A172 (cell line): ENCODE measurements at regions not wholly inside any gene's neighbourhood (a gene's known extent, or its start where the extent isn't known, plus 50 kb on each side); places are given as distances from the start of the nearest gene placed in this dataset.
"Not testable (repeated sequence)": the region's sequence is repeated elsewhere in the genome, so short reads cannot be mapped to it uniquely, and the experiment has no call there.

ENCODE experiments used
- DNase-seq: peaks from one replicate; pipeline ENCODE4 v3.0.0-alpha.2; 2015; ENCODE audit warnings: low spot score

DNA sequence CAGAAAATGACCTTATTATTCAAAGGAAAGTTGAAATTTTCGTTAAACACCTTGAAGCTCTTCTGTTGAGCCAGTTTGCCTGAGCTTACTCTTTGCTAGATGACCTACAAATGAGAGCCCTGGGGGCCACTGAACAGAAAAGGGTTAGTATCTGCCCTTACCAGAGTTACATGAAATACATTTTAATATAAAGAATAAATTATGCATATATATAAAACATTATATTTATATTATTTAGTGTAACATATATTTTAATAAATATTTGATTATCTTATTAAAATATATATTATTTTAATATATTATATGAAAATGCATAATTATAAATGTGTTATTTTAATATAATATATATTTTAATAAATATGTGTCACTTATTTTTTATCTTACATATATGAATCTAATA lies 628.4 kb upstream of the TPK1 start:
- no peak for DNase-seq

DNA sequence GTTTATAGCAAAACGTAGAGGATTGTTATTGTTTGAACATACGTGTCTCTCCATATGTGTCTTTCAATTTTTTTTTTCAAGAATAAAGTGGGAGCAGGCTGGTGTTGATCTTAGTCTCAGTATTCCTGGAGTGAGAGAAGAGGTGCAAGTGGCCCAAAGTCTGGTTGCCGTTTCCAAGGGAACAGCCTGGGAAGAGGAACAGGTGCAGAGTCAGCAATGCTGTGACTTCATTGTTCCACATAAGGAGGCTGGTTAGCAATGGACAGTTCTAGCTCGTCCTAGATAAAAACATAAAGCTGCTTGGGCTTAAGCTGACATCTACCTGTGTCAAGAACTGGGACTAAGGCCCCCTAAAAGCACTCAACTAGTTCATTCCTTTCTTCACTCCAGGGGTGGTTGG lies 626.6 kb upstream of the TPK1 start:
- DNase-seq: no peak

DNA sequence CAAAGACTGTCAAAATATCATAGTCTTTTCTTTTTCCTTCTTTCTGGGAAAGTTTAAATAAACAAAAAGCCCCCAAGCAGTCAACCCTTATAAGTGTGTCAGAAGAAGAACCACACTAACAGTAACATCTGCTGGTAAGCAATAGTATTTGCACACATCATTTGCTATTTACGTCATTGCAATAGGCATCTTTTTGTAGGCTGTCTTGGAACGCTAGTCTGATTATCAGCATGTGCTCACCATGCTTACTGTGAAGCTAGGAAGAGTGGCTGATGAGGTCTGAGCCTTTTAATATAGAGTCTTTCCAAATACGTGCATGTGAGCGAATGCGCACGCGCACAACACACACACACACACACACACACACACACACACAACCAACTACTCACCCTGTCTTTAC lies 599.0 kb upstream of the TPK1 start:
- DNase-seq: no peak

DNA sequence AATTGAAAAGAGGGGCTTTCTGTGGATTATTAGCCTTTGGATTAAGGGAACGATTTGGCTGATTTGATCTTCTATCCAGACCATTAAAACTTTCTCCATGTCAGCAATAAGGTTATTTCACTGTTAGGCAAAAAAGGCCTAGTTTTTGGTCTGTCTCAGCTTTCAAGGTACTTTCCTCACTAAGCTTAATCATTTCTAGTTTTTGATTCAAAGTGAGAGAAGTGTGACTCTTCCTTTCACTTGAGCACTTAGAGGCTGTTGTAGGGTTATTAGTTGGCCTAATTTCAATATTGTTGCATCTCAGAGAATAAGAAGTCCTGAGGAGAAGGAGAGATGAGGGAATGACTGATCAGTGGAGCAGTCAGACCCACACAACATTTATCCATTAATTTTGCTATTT lies 596.0 kb upstream of the TPK1 start:
- DNase-seq: no peak

DNA sequence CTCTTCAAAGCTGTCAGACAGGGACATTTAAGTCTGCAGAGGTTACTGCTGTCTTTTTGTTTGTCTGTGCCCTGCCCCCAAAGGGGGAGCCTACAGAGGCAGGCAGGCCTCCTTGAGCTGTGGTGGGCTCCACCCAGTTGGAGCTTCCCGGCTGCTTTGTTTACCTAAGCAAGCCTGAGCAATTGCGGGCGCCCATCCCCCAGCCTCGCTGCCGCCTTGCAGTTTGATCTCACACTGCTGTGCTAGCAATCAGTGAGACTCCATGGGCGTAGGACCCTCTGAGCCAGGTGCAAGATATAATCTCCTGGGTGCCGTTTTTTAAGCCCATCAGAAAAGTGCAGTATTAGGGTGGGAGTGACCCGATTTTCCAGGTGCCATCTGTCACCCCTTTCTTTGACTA lies 582.6 kb upstream of the TPK1 start:
- DNase-seq: not testable (repeated sequence)

DNA sequence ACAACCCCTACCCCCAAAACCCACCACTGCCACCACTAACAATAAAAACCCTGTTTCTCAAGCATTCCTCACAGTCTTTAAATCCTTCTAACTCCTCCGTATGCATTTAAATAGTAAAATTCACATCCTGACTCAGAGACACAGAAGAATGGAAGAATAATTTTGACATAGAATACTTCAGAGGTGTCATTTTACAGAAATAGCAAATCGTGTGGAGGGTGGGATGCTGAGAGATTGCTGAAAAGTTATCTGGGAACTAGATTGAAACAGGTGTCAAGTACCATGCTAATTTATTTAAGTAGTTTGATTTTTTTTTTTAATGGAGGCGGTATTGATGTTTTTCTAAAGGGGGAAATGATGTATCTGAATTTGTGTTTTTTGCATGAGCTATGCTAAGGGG lies 575.2 kb upstream of the TPK1 start:
- DNase-seq: no peak

DNA sequence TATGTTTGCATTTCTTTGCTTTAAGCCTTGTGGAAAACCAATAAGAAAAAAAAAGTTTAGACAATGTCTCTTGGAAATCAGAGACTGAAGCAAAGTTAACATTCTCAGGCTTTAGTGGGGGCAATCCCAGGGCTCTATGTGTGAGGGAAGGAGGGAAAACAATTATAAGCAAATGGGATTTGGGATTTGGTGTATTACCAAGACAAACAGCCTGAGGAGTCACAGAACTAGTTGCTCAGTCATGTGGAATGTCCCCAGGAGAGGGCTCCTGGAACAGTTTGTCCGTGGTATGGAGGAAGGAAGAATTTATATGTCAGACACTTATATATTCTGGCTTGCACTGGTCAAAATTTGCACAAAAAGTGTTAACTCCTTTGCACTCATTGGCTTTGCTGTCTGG lies 562.9 kb upstream of the TPK1 start:
- peak; percentile 40 for DNase-seq

DNA sequence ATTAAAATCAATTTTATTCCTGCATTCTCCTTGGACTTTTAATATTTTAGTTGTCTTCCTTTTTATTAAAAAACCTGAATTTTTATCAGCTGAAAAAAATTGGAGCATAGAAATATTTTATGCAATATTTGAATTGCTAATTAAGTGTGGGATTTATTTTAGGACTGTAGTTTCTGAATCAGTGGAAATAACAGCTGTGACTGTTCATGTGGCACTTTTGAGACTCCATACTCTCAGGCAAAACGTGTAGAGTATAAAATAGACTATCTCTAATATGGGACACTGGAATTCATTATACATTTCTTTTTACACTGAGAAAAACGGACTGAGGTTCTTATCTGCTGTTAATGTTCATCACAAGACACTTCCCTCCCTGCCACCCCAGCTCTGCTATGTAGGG lies 558.3 kb upstream of the TPK1 start:
- DNase-seq: no peak

DNA sequence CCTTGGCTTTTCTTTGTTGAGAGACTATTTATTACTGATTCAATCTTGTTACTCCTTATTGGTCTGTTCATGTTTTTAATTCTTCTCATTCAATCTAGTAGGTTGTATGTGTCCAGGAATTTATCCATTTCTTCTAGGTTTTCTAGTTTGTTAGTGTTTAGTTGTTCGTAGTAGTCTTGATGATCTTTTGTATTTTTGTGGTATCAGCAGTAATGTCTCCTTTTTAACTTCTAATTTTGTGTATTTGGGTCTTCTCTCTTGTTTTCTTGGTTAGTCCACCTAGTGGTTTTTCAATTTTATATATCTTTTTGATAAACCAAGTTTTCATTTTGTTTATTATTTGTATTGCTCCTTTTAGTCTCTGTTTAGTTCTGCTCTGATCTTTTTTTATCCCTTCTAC lies 546.9 kb upstream of the TPK1 start:
- no peak for DNase-seq

DNA sequence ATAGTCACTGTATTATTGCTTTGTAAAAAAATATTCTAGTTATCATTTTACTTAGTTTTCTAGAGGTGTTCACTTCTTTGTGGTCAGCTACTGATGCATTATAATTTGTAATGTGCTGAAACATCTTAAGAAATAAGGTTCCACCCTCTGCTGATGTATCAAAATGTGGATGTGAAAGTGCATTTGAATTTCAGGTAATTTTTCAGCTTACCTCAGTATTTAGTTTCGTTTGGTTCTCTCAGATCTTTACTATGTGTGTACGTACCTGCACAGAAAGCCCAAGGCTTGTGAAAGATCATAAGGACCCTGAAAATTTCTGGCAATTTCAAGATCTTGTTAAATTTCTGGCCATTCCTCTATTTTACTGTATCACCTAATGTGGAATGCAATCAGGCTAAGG lies 542.3 kb upstream of the TPK1 start:
- DNase-seq: no peak

DNA sequence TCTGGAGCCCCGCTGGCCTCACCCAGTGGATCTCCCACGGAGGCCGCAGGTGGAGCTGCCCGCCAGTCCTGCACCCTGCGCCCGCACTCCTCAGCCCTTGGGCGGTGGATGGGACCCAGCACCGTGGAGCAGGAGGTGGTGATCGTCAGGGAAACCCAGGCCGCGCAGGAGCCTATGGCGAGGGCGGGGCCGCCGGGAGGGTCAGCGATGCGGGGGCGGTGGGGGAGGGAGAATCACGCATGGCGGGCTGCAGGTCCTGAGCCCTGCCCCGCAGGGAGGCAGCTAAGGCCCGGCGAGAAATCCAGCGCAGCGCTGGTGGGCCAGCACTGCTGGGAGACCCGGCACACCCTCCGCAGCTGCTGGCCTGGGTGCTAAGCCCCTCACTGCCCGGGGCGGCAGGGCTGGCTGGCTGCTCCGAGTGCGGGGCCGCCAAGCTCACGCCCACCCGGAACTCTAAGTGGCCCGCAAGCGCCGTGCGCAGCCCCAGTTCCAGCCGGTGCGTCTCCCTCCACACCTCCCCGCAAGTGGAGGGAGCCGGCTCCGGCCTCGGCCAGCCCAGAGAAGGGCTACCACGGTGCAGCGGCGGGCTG lies 524.8 kb upstream of the TPK1 start:
- no peak for DNase-seq

DNA sequence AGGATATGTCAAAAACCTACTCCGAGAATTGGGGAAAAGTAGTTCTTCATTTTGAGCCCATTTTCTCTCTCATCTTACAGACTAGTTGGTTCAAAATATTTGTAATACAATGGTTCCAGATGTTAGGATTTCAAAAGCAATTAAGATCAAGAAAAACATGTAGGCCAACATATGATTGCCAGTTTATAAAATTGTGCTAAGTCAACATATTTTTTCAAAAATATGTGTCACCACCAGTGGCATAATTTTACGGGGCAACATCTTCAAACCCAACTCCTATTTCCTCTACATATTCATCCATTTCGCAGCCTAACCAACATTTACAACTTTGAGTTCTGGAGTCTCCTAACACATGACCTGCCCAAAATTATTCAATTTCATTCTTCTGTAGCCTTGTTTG lies 514.5 kb upstream of the TPK1 start:
- no peak for DNase-seq

DNA sequence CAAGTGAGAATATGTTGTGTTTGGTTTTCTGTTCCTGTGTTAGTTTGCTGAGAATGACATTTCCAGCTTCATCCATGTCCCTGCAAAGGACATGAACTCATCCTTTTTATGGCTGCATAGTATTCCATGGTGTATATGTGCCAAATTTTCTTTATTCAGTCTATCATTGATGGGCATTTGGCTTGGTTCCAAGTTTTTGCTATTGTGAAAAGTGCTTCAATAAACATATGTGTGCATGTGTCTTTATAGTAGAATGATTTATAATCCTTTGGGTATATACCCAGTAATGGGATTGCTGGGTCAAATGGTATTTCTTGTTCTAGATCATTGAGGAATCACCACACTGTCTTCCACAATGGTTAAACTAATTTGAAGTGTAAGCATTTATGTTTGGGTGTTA lies 513.6 kb upstream of the TPK1 start:
- not testable (repeated sequence) for DNase-seq

DNA sequence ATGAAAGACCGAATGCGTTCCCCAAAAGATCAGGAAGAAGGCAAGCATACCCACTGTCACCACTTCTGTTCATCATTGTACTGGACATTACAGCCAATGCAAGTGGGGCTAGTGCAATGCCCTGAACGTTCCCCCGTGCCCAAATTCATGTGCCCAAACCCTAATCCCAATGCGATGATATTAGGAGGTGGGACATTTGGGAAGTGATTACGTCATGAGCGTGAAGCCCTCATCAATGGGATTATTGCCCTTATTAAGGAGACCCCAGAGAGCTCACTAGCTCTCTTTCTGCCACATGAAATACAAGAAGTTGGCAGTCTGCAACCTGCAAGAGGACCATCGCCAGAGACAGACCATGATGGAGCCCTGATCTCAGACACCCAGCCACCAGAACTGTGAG lies 511.4 kb upstream of the TPK1 start:
- DNase-seq: no peak

DNA sequence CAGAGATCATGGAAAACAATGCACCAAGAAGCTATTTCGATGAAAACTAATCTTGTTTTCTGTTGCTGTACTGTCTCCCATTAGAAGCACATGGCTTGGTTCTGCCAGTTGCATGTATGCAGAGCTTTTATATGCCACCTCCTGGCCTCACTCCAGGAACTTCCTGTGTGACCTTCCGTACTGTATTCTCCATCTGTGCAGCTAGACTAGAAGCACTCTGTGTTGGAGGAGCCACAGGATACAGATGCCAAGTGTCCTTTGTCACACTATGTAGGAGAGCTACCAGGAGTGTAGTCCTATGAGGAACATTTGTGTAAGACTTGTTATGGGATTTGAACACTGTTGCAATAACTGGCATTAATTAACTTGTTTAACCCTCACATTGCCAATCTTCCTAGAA lies 503.5 kb upstream of the TPK1 start:
- DNase-seq: no peak

DNA sequence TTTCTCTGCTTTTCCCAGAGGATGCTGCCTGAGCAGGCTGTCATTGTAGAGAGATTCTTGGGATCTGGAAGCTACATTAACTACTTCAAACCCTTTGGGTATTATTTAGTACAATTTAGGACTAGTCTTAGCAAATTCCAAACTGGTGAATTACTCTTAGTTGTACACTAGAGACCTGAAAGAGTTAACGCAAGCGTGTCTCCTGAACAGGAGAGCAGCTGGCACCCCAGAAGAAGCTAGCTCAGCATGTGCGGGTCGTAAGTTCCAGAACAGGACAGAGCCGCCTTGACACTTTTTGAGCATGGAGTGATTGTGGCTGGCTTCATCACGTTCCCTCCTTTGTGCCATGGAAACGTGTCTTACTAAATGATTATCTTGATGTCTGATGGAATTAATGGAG lies 495.7 kb upstream of the TPK1 start:
- no peak for DNase-seq

DNA sequence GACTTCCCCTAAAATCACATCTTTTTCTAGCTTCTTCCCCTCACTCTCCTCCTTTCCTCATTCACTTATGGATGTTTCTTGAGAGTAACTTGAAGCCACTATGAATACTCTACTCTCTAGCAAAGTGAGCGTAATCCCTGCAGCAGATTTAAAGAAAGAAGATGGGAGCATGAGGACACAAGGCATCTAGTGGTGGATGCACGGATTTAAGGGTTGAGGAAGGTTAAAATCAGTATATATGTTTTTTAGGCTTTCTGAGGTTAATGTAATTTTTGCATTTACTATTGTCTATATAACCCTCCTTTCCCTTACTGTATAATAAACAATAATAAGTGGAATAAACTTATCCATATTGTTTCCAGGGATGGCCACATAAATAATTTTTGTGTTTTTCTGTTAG lies 495.2 kb upstream of the TPK1 start:
- no peak for DNase-seq

DNA sequence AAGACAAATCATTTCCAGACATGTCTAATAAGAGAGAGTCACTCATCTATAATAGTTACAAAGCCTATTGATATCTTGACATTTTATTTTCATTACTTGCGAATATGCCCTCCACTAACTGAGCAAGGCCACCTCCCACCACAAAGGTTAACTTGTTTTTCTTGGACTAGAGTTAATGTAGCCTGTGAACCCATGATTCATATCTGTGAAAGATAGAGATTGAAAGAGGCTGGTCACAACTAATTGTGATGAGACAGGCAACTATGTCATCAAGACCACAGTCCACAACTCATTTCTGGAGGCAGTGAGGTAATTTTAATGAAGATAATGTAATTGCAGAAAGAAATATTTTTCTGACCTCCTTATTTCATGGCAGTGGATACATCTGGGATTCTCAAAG lies 491.8 kb upstream of the TPK1 start:
- no peak for DNase-seq

DNA sequence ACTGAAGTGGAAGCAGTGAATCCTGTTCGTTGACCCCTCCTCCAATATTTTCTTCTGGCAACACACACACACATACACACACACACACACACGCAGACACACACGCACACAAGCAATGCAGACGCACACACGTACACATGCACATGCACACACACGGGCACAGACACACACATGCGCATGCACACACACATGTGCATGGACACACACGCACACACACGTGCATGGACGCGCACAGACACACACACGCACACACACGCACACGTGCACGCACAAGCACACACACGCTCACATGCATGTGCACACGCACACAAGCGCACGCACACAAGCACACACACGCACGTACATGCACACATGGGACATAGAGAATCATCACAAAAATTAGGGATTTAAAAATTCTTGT lies 488.2 kb upstream of the TPK1 start:
- DNase-seq: no peak

DNA sequence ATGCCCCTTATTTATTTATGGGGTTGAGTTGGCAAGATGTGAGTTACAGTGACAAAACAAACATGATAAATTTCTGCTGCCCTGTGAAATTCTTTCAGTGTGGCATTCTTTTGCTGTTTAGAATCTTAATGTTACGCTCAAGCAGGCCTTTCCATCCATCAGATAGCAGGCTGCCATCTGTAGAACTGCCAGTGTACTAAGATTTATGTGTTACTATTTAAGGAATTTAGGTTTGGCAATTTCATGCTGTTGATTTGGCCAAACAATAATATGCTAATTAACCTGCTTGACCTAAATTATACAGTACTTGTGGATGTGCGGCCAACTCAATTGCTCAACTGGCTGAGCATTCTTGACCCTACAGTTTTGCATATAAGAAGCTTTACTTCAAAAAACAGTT lies 477.7 kb upstream of the TPK1 start:
- DNase-seq: no peak

DNA sequence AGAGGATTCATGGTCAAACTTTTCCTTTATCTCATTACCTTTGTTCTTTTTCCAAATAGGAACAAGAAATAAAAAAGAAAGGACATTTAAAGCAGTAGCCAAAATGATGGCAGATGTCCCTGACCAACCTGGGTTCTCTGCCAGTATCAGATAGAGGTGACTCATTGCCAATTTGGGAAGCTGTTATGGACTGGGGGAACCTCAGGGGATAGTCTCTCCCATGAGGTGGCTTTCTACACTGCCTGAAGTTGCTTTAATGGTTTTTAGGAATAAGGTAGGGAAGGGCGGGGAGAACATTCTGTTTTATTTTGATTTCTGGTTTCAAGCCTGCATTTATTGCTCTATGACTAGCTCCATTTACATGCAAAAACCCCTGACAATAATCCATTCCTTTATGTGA lies 457.9 kb upstream of the TPK1 start:
- DNase-seq: no peak

DNA sequence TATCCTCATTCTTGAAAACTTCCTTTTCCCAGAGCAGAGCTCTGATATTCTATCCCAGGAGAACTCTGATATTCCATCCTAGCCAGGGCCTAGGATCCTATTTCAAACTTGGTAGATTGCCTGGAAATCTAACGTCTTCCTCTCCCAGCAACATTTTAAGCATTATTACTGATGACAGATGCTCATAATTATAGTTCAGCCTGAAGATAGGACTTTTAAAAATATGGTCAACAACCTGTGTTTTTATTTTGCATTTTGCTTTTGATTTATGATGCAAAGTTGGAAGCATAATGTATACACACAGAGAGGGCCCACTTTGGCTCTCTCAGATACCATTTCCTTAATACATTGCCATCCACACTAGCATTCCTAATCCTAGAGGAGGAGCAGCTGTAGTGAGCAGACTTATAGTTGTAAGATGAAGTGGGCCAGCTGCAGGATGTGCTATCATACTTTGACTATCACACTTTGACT lies 457.4 kb upstream of the TPK1 start:
- DNase-seq: no peak

DNA sequence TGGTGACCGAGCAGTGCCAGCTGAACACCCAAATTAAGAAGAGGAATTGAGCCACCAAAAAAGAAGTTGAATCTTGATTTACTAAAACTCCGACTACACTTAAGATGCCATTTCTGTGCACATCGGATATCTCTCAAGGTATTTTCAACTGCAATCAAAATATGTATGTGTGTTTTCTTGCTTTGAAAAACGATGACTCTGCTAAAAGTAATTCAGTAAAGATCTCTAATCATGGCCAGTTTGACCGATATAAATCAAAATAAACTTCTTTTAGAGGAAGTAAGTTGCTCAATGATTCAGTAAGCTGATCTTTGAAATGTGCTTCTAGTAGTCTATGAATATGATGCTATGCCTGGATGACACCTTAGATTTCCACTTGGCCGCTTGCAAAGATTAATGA lies 453.5 kb upstream of the TPK1 start:
- no peak for DNase-seq

DNA sequence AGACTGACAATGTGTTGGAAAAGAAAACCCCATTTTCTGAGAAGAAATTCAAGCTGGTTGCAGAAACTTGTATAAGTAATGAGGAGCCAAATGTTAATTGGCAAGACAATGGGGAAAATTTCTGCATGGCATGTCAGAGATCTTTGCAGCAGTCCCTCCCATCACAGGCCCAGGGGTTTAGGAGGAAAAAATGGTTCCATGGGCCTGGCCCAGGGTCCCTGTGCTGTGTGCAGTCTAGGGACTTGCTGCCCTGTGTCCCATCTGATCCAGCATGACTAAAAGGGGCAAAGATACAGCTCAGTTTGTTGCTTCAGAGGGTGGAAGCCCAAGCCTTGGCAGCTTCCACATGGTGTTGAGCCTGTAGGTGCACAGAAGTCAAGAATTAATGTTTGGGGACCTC lies 440.3 kb upstream of the TPK1 start:
- no peak for DNase-seq
